Neutrophil (primary cell): ENCODE measurements at regions not wholly inside any gene's neighbourhood (a gene's known extent, or its start where the extent isn't known, plus 50 kb on each side); places are given as distances from the start of the nearest gene placed in this dataset.

Source experiments
- H3K27ac ChIP-seq: fragments of 200-600 bp; sonication (generic); 2 replicates; pipeline ENCODE4 v1.5.1; 2016; ENCODE audit warnings: mild to moderate bottlenecking, moderate library complexity
- H3K27me3 ChIP-seq: fragments of 200-600 bp; sonication (generic); 2 replicates; pipeline ENCODE4 v1.6.0; 2016; ENCODE audit warnings: mild to moderate bottlenecking
- H3K36me3 ChIP-seq: fragments of 200-600 bp; sonication (generic); 2 replicates; pipeline ENCODE4 v1.5.1; 2017
- H3K4me1 ChIP-seq, 2 experiments: fragments of 200-600 bp in 1 of 2; sonication (generic) in 1 of 2; 1 replicate in 1 of 2; 2 replicates in 1 of 2; pipeline versions ENCODE4 v1.5.1 to v1.6.1; 2013 to 2016; ENCODE audit warnings: low read depth in 1 of 2, low read length in 1 of 2, mild to moderate bottlenecking in 1 of 2, moderate library complexity in 1 of 2; ENCODE audit not compliant: control insufficient read depth in 1 of 2, insufficient read depth in 1 of 2
- H3K4me3 ChIP-seq, 2 experiments: fragments of 200-600 bp in 1 of 2; sonication (generic) in 1 of 2; 1 replicate in 1 of 2; 2 replicates in 1 of 2; pipeline ENCODE4 v1.5.1; 2013 to 2016; ENCODE audit warnings: low read depth in 1 of 2, low read length in 1 of 2, mild to moderate bottlenecking in 1 of 2, moderate library complexity in 1 of 2
- H3K9me3 ChIP-seq: fragments of 200-600 bp; sonication (generic); 2 replicates; pipeline ENCODE4 v1.5.1; 2016
- TF ChIP-seq, protein P1 (sequence below): fragments of 200-600 bp; sonication (generic); IDR thresholded peaks from 2 replicates; pipeline ENCODE4 v1.5.1; 2016; ENCODE audit warnings: antibody characterized with exemption

DNA sequence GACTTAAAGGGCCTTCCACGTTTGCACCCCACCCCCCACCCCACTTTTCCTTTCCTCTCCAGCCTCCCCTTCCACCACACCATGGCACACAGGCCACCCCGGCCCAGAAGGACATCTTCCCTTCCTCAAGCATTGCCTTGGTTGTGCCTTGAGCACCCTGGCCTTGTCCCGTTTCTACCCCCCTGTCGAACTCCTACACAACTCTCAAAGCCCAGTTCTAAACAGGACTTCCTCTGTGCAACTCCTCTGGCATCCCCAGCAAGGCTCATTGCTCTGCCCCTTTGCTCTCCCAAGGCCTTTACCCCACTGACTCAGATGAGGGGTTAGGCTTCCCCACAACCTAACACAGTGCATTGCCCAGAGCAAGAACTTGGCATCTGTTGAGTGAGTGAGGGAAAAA, 136.1 kb downstream of the HERPUD2 start:
- Histone ChIP-seq H3K4me1 (peaks cover 5 to 8% of the 10 kb centered on the region in 2 experiments), H3K4me3 (no peak overlapping the region), H3K9me3 (no peaks in the 10 kb centered on the region), H3K27me3 (peaks cover 42% of the 10 kb centered on the region), H3K36me3 (no peaks in the 10 kb centered on the region), H3K27ac (no peak overlapping the region)
- TF ChIP-seq, protein P1, sequence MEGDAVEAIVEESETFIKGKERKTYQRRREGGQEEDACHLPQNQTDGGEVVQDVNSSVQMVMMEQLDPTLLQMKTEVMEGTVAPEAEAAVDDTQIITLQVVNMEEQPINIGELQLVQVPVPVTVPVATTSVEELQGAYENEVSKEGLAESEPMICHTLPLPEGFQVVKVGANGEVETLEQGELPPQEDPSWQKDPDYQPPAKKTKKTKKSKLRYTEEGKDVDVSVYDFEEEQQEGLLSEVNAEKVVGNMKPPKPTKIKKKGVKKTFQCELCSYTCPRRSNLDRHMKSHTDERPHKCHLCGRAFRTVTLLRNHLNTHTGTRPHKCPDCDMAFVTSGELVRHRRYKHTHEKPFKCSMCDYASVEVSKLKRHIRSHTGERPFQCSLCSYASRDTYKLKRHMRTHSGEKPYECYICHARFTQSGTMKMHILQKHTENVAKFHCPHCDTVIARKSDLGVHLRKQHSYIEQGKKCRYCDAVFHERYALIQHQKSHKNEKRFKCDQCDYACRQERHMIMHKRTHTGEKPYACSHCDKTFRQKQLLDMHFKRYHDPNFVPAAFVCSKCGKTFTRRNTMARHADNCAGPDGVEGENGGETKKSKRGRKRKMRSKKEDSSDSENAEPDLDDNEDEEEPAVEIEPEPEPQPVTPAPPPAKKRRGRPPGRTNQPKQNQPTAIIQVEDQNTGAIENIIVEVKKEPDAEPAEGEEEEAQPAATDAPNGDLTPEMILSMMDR = no peak

DNA sequence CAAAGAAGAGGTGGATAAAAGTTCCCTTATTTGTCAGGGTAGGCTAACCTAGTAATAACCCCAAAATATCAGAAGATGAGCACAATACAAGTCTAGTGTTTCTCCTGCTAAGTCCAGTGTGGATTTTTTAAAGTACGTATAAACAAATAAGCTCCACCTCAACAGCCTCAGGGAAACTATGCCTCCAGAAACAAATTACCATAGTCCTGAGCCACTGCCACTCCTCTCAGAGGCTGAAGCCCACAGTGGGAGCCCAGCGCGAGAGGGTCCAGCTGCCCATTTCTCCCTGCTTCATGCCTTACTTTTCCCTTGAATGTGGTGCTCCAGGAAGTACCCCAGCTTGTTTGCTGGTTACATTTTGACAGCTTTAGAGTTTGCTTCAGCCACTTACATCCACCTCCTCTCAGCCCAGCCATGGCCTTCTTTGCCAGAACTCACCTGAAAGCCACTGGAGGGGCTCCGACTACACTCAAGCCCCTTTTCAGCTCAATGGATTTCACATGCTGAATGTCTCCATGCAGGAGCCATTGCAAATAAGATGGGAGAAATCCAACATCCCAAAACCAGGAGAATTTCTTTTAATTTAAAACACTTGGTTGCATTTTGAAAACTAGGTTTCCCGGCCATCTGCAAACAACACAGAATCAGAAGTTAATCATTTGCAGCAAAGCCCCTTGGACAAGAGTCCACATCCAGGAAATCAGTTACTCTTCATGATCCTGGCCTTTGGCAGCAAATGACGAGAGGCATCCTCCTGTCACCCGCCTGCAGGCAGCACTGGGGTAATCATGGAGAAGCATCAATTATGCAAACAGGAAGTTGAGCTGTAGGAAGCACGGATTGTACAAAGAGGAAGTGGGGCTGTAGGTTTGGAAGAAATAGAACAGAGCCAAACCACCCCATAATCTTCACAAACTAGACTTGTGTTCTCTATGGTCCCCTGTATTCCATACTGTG, 138.1 kb downstream of the HERPUD2 start:
- TF ChIP-seq, protein P1 = no peak
- no peaks in the 10 kb centered on the region for H3K36me3 ChIP-seq
- H3K27ac ChIP-seq = no peak overlapping the region
- no peaks in the 10 kb centered on the region for H3K9me3 ChIP-seq
- no peak overlapping the region for H3K4me3 ChIP-seq
- H3K4me1 ChIP-seq = peaks cover 5 to 8% of the 10 kb centered on the region in 2 experiments
- peaks cover 38% of the 10 kb centered on the region for H3K27me3 ChIP-seq

DNA sequence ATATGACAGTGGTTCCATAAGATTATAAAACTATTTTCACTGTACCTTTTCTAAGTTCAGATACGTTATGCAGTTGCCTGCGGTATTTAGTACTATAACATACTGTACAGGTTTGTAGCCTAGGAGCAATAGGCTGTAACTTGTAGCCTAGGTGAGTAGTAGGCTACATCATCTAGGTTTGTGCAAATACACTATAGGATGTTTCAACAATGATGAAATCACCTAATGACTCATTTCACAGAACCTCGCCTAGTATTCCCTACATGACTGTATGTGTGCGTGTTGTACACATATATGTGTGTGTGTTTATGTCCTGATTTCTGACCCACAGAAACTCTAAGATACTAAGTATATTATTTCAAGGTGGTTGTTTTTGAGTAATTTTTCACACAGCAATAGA, 139.0 kb downstream of the HERPUD2 start:
- TF ChIP-seq, protein P1 = no peak
- Histone ChIP-seq H3K27ac (no peak overlapping the region), H3K36me3 (no peaks in the 10 kb centered on the region), H3K9me3 (no peaks in the 10 kb centered on the region), H3K4me1 (peaks cover 5 to 8% of the 10 kb centered on the region in 2 experiments), H3K27me3 (peaks cover 30% of the 10 kb centered on the region), H3K4me3 (no peak overlapping the region)

DNA sequence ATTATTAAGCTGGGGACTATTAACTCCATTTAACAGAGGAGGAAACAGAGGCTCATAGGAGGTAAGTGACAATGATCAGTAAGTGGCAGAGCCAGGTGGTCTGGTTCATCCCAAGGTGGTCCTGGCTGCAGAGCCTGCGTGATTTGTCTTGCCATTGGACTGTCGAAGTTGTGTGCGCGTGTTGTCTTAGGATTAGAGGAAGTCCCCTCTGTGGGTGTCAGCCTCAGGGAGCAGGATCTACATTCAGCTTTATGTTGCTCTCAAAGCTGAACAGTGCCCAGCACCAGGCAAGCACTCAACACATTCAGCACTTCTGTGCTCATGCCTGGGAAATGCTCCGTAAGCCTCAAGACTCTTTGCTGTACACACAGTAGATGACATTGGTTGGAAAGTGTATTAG, 139.5 kb downstream of the HERPUD2 start:
- TF ChIP-seq, protein P1 = no peak
- Histone ChIP-seq H3K27ac (no peak overlapping the region), H3K4me3 (no peak overlapping the region), H3K9me3 (no peaks in the 10 kb centered on the region), H3K4me1 (peaks cover 5 to 8% of the 10 kb centered on the region in 2 experiments), H3K27me3 (peaks cover 25% of the 10 kb centered on the region), H3K36me3 (no peaks in the 10 kb centered on the region)

DNA sequence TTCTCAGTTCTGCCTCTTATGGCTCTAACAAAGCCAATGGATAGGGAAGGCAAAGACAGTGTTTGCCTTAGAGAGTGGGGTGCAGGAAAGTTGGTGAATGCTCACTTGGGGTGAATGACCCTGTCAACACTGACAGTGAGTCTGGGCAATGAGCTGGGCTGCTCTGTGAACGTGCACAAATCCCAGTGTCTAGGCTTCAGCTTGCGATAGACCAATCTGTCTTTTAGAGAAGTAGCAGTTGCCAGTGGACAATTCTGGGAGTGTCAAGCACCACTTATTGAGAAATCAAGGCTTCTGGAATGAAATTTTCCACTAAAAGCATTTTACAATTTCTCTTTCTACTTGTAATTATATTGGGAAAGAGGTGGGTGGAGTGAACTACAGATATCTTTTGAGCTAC, 141.4 kb downstream of the HERPUD2 start:
- H3K4me1 ChIP-seq = peaks cover 5 to 8% of the 10 kb centered on the region in 2 experiments
- no peaks in the 10 kb centered on the region for H3K9me3 ChIP-seq
- H3K4me3 ChIP-seq = no peak overlapping the region
- TF ChIP-seq, protein P1 = no peak
- H3K27me3 ChIP-seq = peaks cover 22% of the 10 kb centered on the region
- H3K27ac ChIP-seq = no peak overlapping the region
- no peaks in the 10 kb centered on the region for H3K36me3 ChIP-seq
